ENCODE measurements at regions not wholly inside any gene's neighbourhood (a gene's known extent, or its start where the extent isn't known, plus 50 kb on each side); places are given as distances from the start of the nearest gene placed in this dataset.

GRCh38 chr18:40011201-40011600 lies 1943.8 kb upstream of the PIK3C3 start:
- H3K36me3 ChIP-seq (ENCODE audit: control insufficient read depth in 2 of 3, insufficient read depth in 3 of 3, low read length in 3 of 3): no peaks in the 10 kb centered on the region
- no peaks in the 10 kb centered on the region for H3K4me1 ChIP-seq (ENCODE audit: control insufficient read depth in 2 of 3, insufficient read depth in 2 of 3, low read depth in 1 of 3, low read length in 3 of 3)
- no peak for FAIRE-seq
- intact Hi-C loops (cut with DNase I): no loop called here
- H3K9me3 ChIP-seq (ENCODE audit: control insufficient read depth in 2 of 3, insufficient read depth in 1 of 3, low read length in 3 of 3): no peaks in the 10 kb centered on the region
- H3K4me3 ChIP-seq (ENCODE audit: low read length in 3 of 3): no peak overlapping the region
- no peak overlapping the region for H3K27ac ChIP-seq (ENCODE audit: low read depth in 2 of 2, low read length in 2 of 2)
- DNase-seq: no peak
- H3K27me3 ChIP-seq (ENCODE audit: control insufficient read depth, insufficient read depth, low read length): no peaks in the 10 kb centered on the region
- no peak for TF ChIP-seq CTCF (IDR thresholded peaks at IDR 0.05; ENCODE audit: borderline replicate concordance, extremely low read depth, insufficient read depth)
- H3K9ac ChIP-seq (ENCODE audit: low read length in 3 of 3): no peak overlapping the region

GRCh38 chr18:40006634-40007033 lies 1948.4 kb upstream of the PIK3C3 start:
- Histone ChIP-seq H3K36me3 (ENCODE audit: control insufficient read depth in 2 of 3, insufficient read depth in 3 of 3, low read length in 3 of 3) (no peaks in the 10 kb centered on the region), H3K4me1 (ENCODE audit: control insufficient read depth in 2 of 3, insufficient read depth in 2 of 3, low read depth in 1 of 3, low read length in 3 of 3) (no peaks in the 10 kb centered on the region), H3K9ac (ENCODE audit: low read length in 3 of 3) (no peak overlapping the region), H3K9me3 (ENCODE audit: control insufficient read depth in 2 of 3, insufficient read depth in 1 of 3, low read length in 3 of 3) (no peaks in the 10 kb centered on the region), H3K27ac (ENCODE audit: low read depth in 2 of 2, low read length in 2 of 2) (no peak overlapping the region), H3K4me3 (ENCODE audit: low read length in 3 of 3) (no peak overlapping the region), H3K27me3 (ENCODE audit: control insufficient read depth, insufficient read depth, low read length) (no peaks in the 10 kb centered on the region)
- DNase-seq (no peak), FAIRE-seq (no peak)
- intact Hi-C loops (cut with DNase I): no loop called here
- TF ChIP-seq CTCF (IDR thresholded peaks at IDR 0.05; ENCODE audit: borderline replicate concordance, extremely low read depth, insufficient read depth): no peak

- DNase-seq: no peak
- intact Hi-C loops (cut with DNase I): no loop called here
- Histone ChIP-seq H3K9ac (ENCODE audit: low read length in 3 of 3) (no peak overlapping the region), H3K4me3 (ENCODE audit: low read length in 3 of 3) (no peak overlapping the region), H3K27me3 (ENCODE audit: control insufficient read depth, insufficient read depth, low read length) (no peaks in the 10 kb centered on the region), H3K4me1 (ENCODE audit: control insufficient read depth in 2 of 3, insufficient read depth in 2 of 3, low read depth in 1 of 3, low read length in 3 of 3) (no peaks in the 10 kb centered on the region), H3K36me3 (ENCODE audit: control insufficient read depth in 2 of 3, insufficient read depth in 3 of 3, low read length in 3 of 3) (no peaks in the 10 kb centered on the region), H3K9me3 (ENCODE audit: control insufficient read depth in 2 of 3, insufficient read depth in 1 of 3, low read length in 3 of 3) (no peaks in the 10 kb centered on the region), H3K27ac (ENCODE audit: low read depth in 2 of 2, low read length in 2 of 2) (no peak overlapping the region)
- TF ChIP-seq CTCF (IDR thresholded peaks at IDR 0.05; ENCODE audit: borderline replicate concordance, extremely low read depth, insufficient read depth): no peak
- FAIRE-seq: no peak
Measured at GRCh38 chr18:40004246-40004645, 1950.8 kb upstream of the PIK3C3 start.

- no peak overlapping the region for H3K27ac ChIP-seq (ENCODE audit: low read depth in 2 of 2, low read length in 2 of 2)
- H3K9me3 ChIP-seq (ENCODE audit: control insufficient read depth in 2 of 3, insufficient read depth in 1 of 3, low read length in 3 of 3): no peaks in the 10 kb centered on the region
- intact Hi-C loops (cut with DNase I): no loop called here
- no peak for FAIRE-seq
- H3K4me1 ChIP-seq (ENCODE audit: control insufficient read depth in 2 of 3, insufficient read depth in 2 of 3, low read depth in 1 of 3, low read length in 3 of 3): no peaks in the 10 kb centered on the region
- DNase-seq: no peak
- no peaks in the 10 kb centered on the region for H3K36me3 ChIP-seq (ENCODE audit: control insufficient read depth in 2 of 3, insufficient read depth in 3 of 3, low read length in 3 of 3)
- no peak for TF ChIP-seq CTCF (IDR thresholded peaks at IDR 0.05; ENCODE audit: borderline replicate concordance, extremely low read depth, insufficient read depth)
- no peaks in the 10 kb centered on the region for H3K27me3 ChIP-seq (ENCODE audit: control insufficient read depth, insufficient read depth, low read length)
- H3K9ac ChIP-seq (ENCODE audit: low read length in 3 of 3): no peak overlapping the region
- H3K4me3 ChIP-seq (ENCODE audit: low read length in 3 of 3): no peak overlapping the region
Measured at GRCh38 chr18:39998317-39998716, 1956.7 kb upstream of the PIK3C3 start.
